OCI-LY3 (cell line): ENCODE measurements at regions not wholly inside any gene's neighbourhood (a gene's known extent, or its start where the extent isn't known, plus 50 kb on each side); places are given as distances from the start of the nearest gene placed in this dataset.

ENCODE experiments used
- EZH2phosphoT487 ChIP-seq: fragments of 200-600 bp; shearing (Covaris generic); IDR thresholded peaks from 2 replicates; pipeline ENCODE4 v1.6.1; 2018; ENCODE audit warnings: antibody characterized with exemption, mixed run types, low read depth
- TF ChIP-seq, protein P1 (sequence below): fragments of 200-600, 300-600 bp; sonication (generic); IDR thresholded peaks from 2 replicates; pipeline ENCODE4 v1.5.1; 2014; ENCODE audit warnings: antibody characterized with exemption, low read length, low read depth

DNA sequence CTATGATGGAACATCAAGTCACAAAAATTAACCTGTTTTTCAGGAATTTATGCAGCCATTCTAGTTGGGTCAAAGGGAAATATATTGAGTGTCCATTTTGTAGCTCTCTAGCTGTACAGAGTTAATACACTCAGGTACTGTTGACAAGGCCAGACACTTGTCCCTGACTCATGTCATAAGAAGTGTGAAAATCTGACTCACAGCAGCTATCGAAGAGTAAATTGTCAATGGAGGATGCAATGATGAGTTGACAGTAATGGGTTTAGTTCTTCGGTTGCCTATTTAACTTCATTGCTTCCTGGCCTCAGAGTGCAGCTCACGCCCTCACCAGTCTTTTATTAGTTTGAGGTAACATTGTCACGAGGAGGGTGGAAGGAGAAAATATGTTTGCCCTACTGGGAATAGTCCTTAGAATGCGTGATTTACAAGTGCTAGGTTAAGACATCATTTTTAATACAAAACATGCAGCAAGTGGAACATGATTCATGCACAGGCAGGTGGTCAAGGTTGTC lies 255.1 kb downstream of the XPNPEP1 start:
- TF ChIP-seq, protein P1, sequence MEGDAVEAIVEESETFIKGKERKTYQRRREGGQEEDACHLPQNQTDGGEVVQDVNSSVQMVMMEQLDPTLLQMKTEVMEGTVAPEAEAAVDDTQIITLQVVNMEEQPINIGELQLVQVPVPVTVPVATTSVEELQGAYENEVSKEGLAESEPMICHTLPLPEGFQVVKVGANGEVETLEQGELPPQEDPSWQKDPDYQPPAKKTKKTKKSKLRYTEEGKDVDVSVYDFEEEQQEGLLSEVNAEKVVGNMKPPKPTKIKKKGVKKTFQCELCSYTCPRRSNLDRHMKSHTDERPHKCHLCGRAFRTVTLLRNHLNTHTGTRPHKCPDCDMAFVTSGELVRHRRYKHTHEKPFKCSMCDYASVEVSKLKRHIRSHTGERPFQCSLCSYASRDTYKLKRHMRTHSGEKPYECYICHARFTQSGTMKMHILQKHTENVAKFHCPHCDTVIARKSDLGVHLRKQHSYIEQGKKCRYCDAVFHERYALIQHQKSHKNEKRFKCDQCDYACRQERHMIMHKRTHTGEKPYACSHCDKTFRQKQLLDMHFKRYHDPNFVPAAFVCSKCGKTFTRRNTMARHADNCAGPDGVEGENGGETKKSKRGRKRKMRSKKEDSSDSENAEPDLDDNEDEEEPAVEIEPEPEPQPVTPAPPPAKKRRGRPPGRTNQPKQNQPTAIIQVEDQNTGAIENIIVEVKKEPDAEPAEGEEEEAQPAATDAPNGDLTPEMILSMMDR, result no peak
- no peak for TF ChIP-seq EZH2phosphoT487
